Skeletal muscle satellite cell (primary cell): ENCODE measurements at regions not wholly inside any gene's neighbourhood (a gene's known extent, or its start where the extent isn't known, plus 50 kb on each side); places are given as distances from the start of the nearest gene placed in this dataset. TPM values are rescaled to one million over a fixed set of nuclear protein-coding genes. Genes with fewer than 3 reads are reported as not detected.

Experiments used
- small RNA-seq: library from RNA; depleted of rRNA; stranded (forward); fragments of <200 nt; gene quantifications from one replicate; pipeline ENCODE3, GENCODE V24; 2012

Small RNA genes lying in the stretch of these regions (small RNA-seq; reads per million reads assigned to genes)
- gene AP001002.3 = not detected
- not detected for gene MIR1261
- gene MIR4490 = not detected
